ENCODE measurements at regions not wholly inside any gene's neighbourhood (a gene's known extent, or its start where the extent isn't known, plus 50 kb on each side); places are given as distances from the start of the nearest gene placed in this dataset.
"Not testable (repeated sequence)": the region's sequence is repeated elsewhere in the genome, so short reads cannot be mapped to it uniquely, and the experiment has no call there.

- intact Hi-C loops (cut with DNase I; ENCODE audit: low total_unique reads): no loop called here
- 80 to 85% methylated on average over 10 of the region's 10 CpGs for WGBS, 2 donors
- no peak overlapping the region for H3K4me3 ChIP-seq (ENCODE audit: low read depth, poor library complexity, severe bottlenecking)
- no peak for TF ChIP-seq POLR2A (IDR thresholded peaks at IDR 0.05)
- TF ChIP-seq, protein P1, sequence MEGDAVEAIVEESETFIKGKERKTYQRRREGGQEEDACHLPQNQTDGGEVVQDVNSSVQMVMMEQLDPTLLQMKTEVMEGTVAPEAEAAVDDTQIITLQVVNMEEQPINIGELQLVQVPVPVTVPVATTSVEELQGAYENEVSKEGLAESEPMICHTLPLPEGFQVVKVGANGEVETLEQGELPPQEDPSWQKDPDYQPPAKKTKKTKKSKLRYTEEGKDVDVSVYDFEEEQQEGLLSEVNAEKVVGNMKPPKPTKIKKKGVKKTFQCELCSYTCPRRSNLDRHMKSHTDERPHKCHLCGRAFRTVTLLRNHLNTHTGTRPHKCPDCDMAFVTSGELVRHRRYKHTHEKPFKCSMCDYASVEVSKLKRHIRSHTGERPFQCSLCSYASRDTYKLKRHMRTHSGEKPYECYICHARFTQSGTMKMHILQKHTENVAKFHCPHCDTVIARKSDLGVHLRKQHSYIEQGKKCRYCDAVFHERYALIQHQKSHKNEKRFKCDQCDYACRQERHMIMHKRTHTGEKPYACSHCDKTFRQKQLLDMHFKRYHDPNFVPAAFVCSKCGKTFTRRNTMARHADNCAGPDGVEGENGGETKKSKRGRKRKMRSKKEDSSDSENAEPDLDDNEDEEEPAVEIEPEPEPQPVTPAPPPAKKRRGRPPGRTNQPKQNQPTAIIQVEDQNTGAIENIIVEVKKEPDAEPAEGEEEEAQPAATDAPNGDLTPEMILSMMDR (IDR thresholded peaks at IDR 0.05): no peak
- no peak for DNase-seq (ENCODE audit: low spot score in 2 of 2)
Measured at GRCh38 chr13:50464349-50465251, 378.9 kb downstream of the DLEU7 start.

DNA sequence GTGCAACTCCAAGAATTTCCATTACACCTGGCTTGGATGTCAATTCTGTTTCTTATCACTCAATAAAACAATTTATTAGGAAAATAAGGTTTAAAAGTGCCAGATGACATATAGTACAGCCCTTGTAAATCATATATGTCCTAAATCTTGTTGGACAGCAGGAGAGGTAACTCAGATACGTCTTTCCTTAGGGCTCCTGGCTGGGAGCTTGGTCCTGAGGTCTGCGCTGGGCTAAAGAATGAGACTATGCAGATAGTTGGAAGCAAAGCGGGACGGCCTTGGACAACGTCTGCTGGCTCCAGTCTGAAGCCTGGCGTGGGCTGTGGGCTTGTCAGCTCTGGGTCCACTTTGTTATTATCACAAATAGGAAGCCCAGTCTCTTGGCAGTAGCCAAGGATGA, 377.0 kb downstream of the DLEU7 start:
- 68 to 77% methylated on average over 6 of the region's 6 CpGs for WGBS, 2 donors
- no peak for TF ChIP-seq POLR2A (IDR thresholded peaks at IDR 0.05)
- TF ChIP-seq, protein P1 (IDR thresholded peaks at IDR 0.05): no peak
- DNase-seq (ENCODE audit: low spot score in 2 of 2): no peak
- no peak overlapping the region for H3K4me3 ChIP-seq (ENCODE audit: low read depth, poor library complexity, severe bottlenecking)
- intact Hi-C loops (cut with DNase I; ENCODE audit: low total_unique reads): no loop called here

DNA sequence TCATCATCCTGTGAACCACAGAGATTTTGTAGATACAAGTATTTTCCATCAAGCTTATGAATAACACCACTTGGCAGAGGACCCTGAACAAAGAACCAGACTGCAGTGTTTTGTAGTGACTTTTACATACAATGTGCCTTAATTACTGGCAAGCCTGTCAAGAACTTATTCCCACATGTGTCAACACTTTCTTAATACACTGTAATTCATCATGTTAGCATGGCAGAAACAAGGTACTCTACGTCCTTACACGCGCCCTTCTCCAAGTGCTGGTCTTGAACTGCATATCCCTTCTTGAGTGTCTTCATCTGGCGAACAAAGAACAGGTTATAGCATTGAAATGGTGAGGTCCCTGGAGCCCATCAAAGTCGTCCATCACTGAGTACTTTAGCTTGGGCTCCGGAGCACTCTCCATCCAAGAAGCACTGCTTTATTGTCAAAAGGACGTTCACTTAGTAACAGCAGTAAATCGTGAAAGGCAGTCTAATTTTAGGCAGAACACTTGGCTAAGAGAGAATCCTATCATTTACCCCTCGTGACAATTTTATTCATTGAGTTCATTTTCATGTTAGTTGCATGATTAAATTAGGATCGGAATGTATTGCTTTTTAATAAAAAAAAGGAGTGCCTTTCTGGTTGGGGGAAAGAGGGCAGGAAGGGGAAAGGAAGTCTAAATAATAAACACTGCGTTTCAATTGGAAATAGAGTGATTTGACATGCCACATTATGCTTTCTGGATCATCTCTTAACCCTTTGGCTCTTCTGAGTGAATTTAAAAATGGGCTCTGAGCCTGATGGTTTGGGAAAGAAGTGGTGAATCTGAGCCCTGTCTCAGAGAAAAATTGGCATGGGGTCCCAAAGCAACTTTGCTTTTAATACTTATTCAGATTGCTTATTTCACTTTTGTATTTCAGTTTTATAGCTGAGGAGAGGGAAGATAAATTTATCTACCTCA, 376.1 kb downstream of the DLEU7 start:
- H3K4me3 ChIP-seq (ENCODE audit: low read depth, poor library complexity, severe bottlenecking): no peak overlapping the region
- TF ChIP-seq, protein P1 (IDR thresholded peaks at IDR 0.05): no peak
- TF ChIP-seq POLR2A (IDR thresholded peaks at IDR 0.05): no peak
- intact Hi-C loops (cut with DNase I; ENCODE audit: low total_unique reads): no loop called here
- DNase-seq (ENCODE audit: low spot score in 2 of 2): no peak
- WGBS, 2 donors: 52 to 57% methylated on average over 11 of the region's 11 CpGs

GRCh38 chr13:50468849-50469669, 374.4 kb downstream of the DLEU7 start:
- intact Hi-C loops (cut with DNase I; ENCODE audit: low total_unique reads): no loop called here
- no peak overlapping the region for H3K4me3 ChIP-seq (ENCODE audit: low read depth, poor library complexity, severe bottlenecking)
- 88 to 89% methylated on average over 13 of the region's 13 CpGs for WGBS, 2 donors
- DNase-seq (ENCODE audit: low spot score in 2 of 2): no peak
- TF ChIP-seq, protein P1 (IDR thresholded peaks at IDR 0.05): no peak
- TF ChIP-seq POLR2A (IDR thresholded peaks at IDR 0.05): no peak

DNA sequence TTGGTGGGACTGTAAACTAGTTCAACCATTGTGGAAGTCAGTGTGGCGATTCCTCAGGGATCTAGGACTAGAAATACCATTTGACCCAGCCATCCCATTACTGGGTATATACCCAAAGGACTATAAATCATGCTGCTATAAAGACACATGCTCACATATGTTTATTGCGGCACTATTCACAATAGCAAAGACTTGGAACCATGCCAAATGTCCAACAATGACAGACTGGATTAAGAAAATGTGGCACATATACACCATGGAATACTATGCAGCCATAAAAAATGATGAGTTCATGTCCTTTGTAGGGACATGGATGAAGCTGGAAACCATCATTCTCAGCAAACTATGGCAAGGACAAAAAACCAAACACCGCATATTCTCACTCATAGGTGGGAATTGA, 370.4 kb downstream of the DLEU7 start:
- DNase-seq (ENCODE audit: low spot score in 2 of 2); H3K4me3 ChIP-seq (ENCODE audit: low read depth, poor library complexity, severe bottlenecking); intact Hi-C loops (cut with DNase I; ENCODE audit: low total_unique reads): not testable (repeated sequence)
- WGBS, 2 donors: 83% methylated on average over 1 of the region's 3 CpGs; no CpG with 5 or more reads in 1 of the 2 donors

All from lower leg skin (tissue), 4 donors.